D721Med (cell line): ENCODE measurements at regions not wholly inside any gene's neighbourhood (a gene's known extent, or its start where the extent isn't known, plus 50 kb on each side); places are given as distances from the start of the nearest gene placed in this dataset.
A peak's percentile ranks its signal among the peaks of the same experiment; 100 is the strongest.

Experiments
- DNase-seq: peaks from one replicate; pipeline ENCODE4 v3.0.0; 2011; ENCODE audit warnings: low spot score; ENCODE audit not compliant: insufficient read length
- FAIRE-seq: peaks from 2 replicates; lab custom pipeline; 2011; peaks lifted over from hg19 to GRCh38; lab: Jason Lieb, UNC
- CTCF ChIP-seq: IDR thresholded peaks from 2 replicates; pipeline ENCODE4 v1.5.1; 2012; ENCODE audit warnings: mild to moderate bottlenecking, control low read depth; ENCODE audit not compliant: insufficient read depth; ENCODE audit errors: missing control alignments

GRCh38 chr1:239456788-239457187, 70.4 kb downstream of the CHRM3 start:
- FAIRE-seq, result peak; percentile 11
- no peak for DNase-seq
- no peak for TF ChIP-seq CTCF

- peak; percentile 60 for FAIRE-seq
- no peak for DNase-seq
- TF ChIP-seq CTCF, result no peak
These were observed 71.2 kb downstream of the CHRM3 start for GRCh38 chr1:239457491-239458143.

GRCh38 chr1:239458144-239458500, 71.8 kb downstream of the CHRM3 start:
- no peak for TF ChIP-seq CTCF
- FAIRE-seq (no peak), DNase-seq (no peak)

GRCh38 chr1:239467730-239468129, 81.4 kb downstream of the CHRM3 start:
- FAIRE-seq (no peak), DNase-seq (no peak)
- no peak for TF ChIP-seq CTCF

GRCh38 chr1:239478069-239478468, 91.7 kb downstream of the CHRM3 start:
- DNase-seq (no peak), FAIRE-seq (no peak)
- TF ChIP-seq CTCF, result no peak

GRCh38 chr1:239483391-239483790, 97.0 kb downstream of the CHRM3 start:
- no peak for TF ChIP-seq CTCF

GRCh38 chr1:239493811-239494414, 107.5 kb downstream of the CHRM3 start:
- FAIRE-seq (no peak), DNase-seq (no peak)
- TF ChIP-seq CTCF, result no peak

More at GRCh38 chr1:239483391-239483790, 97.0 kb downstream of the CHRM3 start:
- DNase-seq (no peak), FAIRE-seq (peak; percentile 78)
